Posterior vena cava (tissue), 2 donors: ENCODE measurements at regions not wholly inside any gene's neighbourhood (a gene's known extent, or its start where the extent isn't known, plus 50 kb on each side); places are given as distances from the start of the nearest gene placed in this dataset.

Experiments
- DNase-seq: peaks from one replicate; pipeline ENCODE4 v3.0.0-alpha.2; 2020; ENCODE audit warnings: low spot score
- intact Hi-C, 2 donors: fragments of 100-400 bp; cut with DNase I; formaldehyde crosslinking; loops; one replicate each; pipeline versions ENCODE4 v1.14.1 to v1.14.2; 2022 to 2023
- donor health status: DM: yes; HTN: yes; CAD: no.
- donor health status: DM: yes; HTN: yes; CAD: no.

- intact Hi-C loops, result no loop called here
- no peak for DNase-seq
These were observed 311.6 kb downstream of the AASDHPPT start for GRCh38 chr11:106389101-106389500.

GRCh38 chr11:106390078-106390477, 312.6 kb downstream of the AASDHPPT start:
- intact Hi-C loops, result no loop called here
- no peak for DNase-seq

- DNase-seq, result no peak
- intact Hi-C loops, result no loop called here
These were observed 314.4 kb downstream of the AASDHPPT start for GRCh38 chr11:106391771-106392420.

GRCh38 chr11:106395716-106396349, 318.4 kb downstream of the AASDHPPT start:
- DNase-seq, result no peak
- intact Hi-C loops, result no loop called here

GRCh38 chr11:106397787-106398501, 320.5 kb downstream of the AASDHPPT start:
- intact Hi-C loops, result no loop called here
- no peak for DNase-seq

GRCh38 chr11:106398502-106399075, 321.1 kb downstream of the AASDHPPT start:
- intact Hi-C loops, result no loop called here
- no peak for DNase-seq

GRCh38 chr11:106399076-106399511, 321.6 kb downstream of the AASDHPPT start:
- DNase-seq, result peak; percentile 94
- intact Hi-C loops, result no loop called here

- DNase-seq, result no peak
- intact Hi-C loops, result no loop called here
These were observed 322.2 kb downstream of the AASDHPPT start for GRCh38 chr11:106399624-106400023.

GRCh38 chr11:106400949-106401570, 323.6 kb downstream of the AASDHPPT start:
- no peak for DNase-seq
- intact Hi-C loops, result no loop called here

- no peak for DNase-seq
- intact Hi-C loops, result no loop called here
These were observed 326.3 kb downstream of the AASDHPPT start for GRCh38 chr11:106403751-106404150.

- intact Hi-C loops, result no loop called here
- DNase-seq, result no peak
These were observed 331.8 kb downstream of the AASDHPPT start for GRCh38 chr11:106409222-106409621.

GRCh38 chr11:106409671-106410070, 332.2 kb downstream of the AASDHPPT start:
- no peak for DNase-seq
- intact Hi-C loops, result no loop called here

GRCh38 chr11:106410902-106411301, 333.4 kb downstream of the AASDHPPT start:
- no peak for DNase-seq
- intact Hi-C loops, result no loop called here

- intact Hi-C loops, result no loop called here
- DNase-seq, result no peak
These were observed 335.8 kb downstream of the AASDHPPT start for GRCh38 chr11:106413222-106413621.

GRCh38 chr11:106415510-106415909, 338.0 kb downstream of the AASDHPPT start:
- intact Hi-C loops, result no loop called here
- DNase-seq, result no peak

- intact Hi-C loops, result no loop called here
- no peak for DNase-seq
These were observed 341.3 kb downstream of the AASDHPPT start for GRCh38 chr11:106418791-106419190.

GRCh38 chr11:106420048-106420665, 342.7 kb downstream of the AASDHPPT start:
- intact Hi-C loops, result no loop called here
- DNase-seq, result no peak

- intact Hi-C loops, result no loop called here
- DNase-seq, result no peak
These were observed 343.2 kb downstream of the AASDHPPT start for GRCh38 chr11:106420686-106421085.

- intact Hi-C loops, result no loop called here
- no peak for DNase-seq
These were observed 344.3 kb downstream of the AASDHPPT start for GRCh38 chr11:106421676-106422292.
